ENCODE measurements at regions not wholly inside any gene's neighbourhood (a gene's known extent, or its start where the extent isn't known, plus 50 kb on each side); places are given as distances from the start of the nearest gene placed in this dataset.

GRCh38 chr6:140670021-140670420 lies 1295.6 kb upstream of the CITED2 start:
- Histone ChIP-seq H3K9me2 (ENCODE audit: low read depth, low read length) (no peaks in the 10 kb centered on the region), H3K4me3 (ENCODE audit: low read depth, low read length, poor library complexity, severe bottlenecking) (no peak overlapping the region), H3K36me3 (ENCODE audit: insufficient read depth, low read length) (no peaks in the 10 kb centered on the region), H3F3A (ENCODE audit: insufficient read depth, low read length) (no peaks in the 10 kb centered on the region), H3K4me1 (ENCODE audit: insufficient read depth, low read length, severe bottlenecking) (peaks cover 8% of the 10 kb centered on the region), H3K79me2 (ENCODE audit: insufficient read depth, low read length) (no peaks in the 10 kb centered on the region), H3K27ac (ENCODE audit: low read depth, low read length, poor library complexity, severe bottlenecking) (no peak overlapping the region), H3K4me2 (ENCODE audit: low read length) (no peak overlapping the region), H3K27me3 (ENCODE audit: insufficient read depth, low read length) (no peaks in the 10 kb centered on the region), H3K9ac (ENCODE audit: low read length) (no peak overlapping the region), H2AFZ (ENCODE audit: low read length) (peak overlapping the region; percentile 97), H4K20me1 (ENCODE audit: insufficient read depth, low read length) (no peaks in the 10 kb centered on the region), H3K9me3 (ENCODE audit: low read length) (peaks cover 5% of the 10 kb centered on the region)
- TF ChIP-seq CTCF (IDR thresholded peaks at IDR 0.05; ENCODE audit: low read length) (no peak), EZH2 (IDR thresholded peaks at IDR 0.05; ENCODE audit: borderline replicate concordance, low read length) (no peak)

GRCh38 chr6:140669321-140669720 lies 1294.9 kb upstream of the CITED2 start:
- peaks cover 5% of the 10 kb centered on the region for H3K9me3 ChIP-seq (ENCODE audit: low read length)
- H3K36me3 ChIP-seq (ENCODE audit: insufficient read depth, low read length) = no peaks in the 10 kb centered on the region
- H3K9me2 ChIP-seq (ENCODE audit: low read depth, low read length) = no peaks in the 10 kb centered on the region
- no peaks in the 10 kb centered on the region for H3K79me2 ChIP-seq (ENCODE audit: insufficient read depth, low read length)
- no peak overlapping the region for H3K27ac ChIP-seq (ENCODE audit: low read depth, low read length, poor library complexity, severe bottlenecking)
- H2AFZ ChIP-seq (ENCODE audit: low read length) = peak overlapping the region; percentile 97
- no peaks in the 10 kb centered on the region for H3F3A ChIP-seq (ENCODE audit: insufficient read depth, low read length)
- peaks cover 8% of the 10 kb centered on the region for H3K4me1 ChIP-seq (ENCODE audit: insufficient read depth, low read length, severe bottlenecking)
- no peak overlapping the region for H3K4me3 ChIP-seq (ENCODE audit: low read depth, low read length, poor library complexity, severe bottlenecking)
- H4K20me1 ChIP-seq (ENCODE audit: insufficient read depth, low read length) = no peaks in the 10 kb centered on the region
- peak overlapping the region; percentile 40; the same call in 1 of the 2 replicates for H3K4me2 ChIP-seq (ENCODE audit: low read length)
- no peaks in the 10 kb centered on the region for H3K27me3 ChIP-seq (ENCODE audit: insufficient read depth, low read length)
- TF ChIP-seq CTCF (IDR thresholded peaks at IDR 0.05; ENCODE audit: low read length) (no peak), EZH2 (IDR thresholded peaks at IDR 0.05; ENCODE audit: borderline replicate concordance, low read length) (no peak)
- no peak overlapping the region for H3K9ac ChIP-seq (ENCODE audit: low read length)

GRCh38 chr6:140663772-140664171 lies 1289.3 kb upstream of the CITED2 start:
- Histone ChIP-seq H3K4me1 (ENCODE audit: insufficient read depth, low read length, severe bottlenecking) (peaks cover 21% of the 10 kb centered on the region), H3K79me2 (ENCODE audit: insufficient read depth, low read length) (no peaks in the 10 kb centered on the region), H3F3A (ENCODE audit: insufficient read depth, low read length) (no peaks in the 10 kb centered on the region), H3K9me3 (ENCODE audit: low read length) (no peaks in the 10 kb centered on the region), H3K4me2 (ENCODE audit: low read length) (peak overlapping the region; percentile 38), H4K20me1 (ENCODE audit: insufficient read depth, low read length) (no peaks in the 10 kb centered on the region), H3K4me3 (ENCODE audit: low read depth, low read length, poor library complexity, severe bottlenecking) (peak overlapping the region; percentile 12), H3K9ac (ENCODE audit: low read length) (no peak overlapping the region), H3K36me3 (ENCODE audit: insufficient read depth, low read length) (no peaks in the 10 kb centered on the region), H3K27me3 (ENCODE audit: insufficient read depth, low read length) (no peaks in the 10 kb centered on the region), H3K27ac (ENCODE audit: low read depth, low read length, poor library complexity, severe bottlenecking) (peak overlapping the region; percentile 28), H2AFZ (ENCODE audit: low read length) (peak overlapping the region; percentile 88), H3K9me2 (ENCODE audit: low read depth, low read length) (no peaks in the 10 kb centered on the region)
- no peak for TF ChIP-seq EZH2 (IDR thresholded peaks at IDR 0.05; ENCODE audit: borderline replicate concordance, low read length)
- no peak for TF ChIP-seq CTCF (IDR thresholded peaks at IDR 0.05; ENCODE audit: low read length)
